Heart right ventricle (tissue), 16 donors: ENCODE measurements at regions not wholly inside any gene's neighbourhood (a gene's known extent, or its start where the extent isn't known, plus 50 kb on each side); places are given as distances from the start of the nearest gene placed in this dataset.

Source experiments
- ATAC-seq, 8 donors: fragments of 200-7000 bp; cut with Tn5 transposase; one replicate each; pipeline ENCODE4 v1.9.1; 2020; ENCODE audit warnings: mild to moderate bottlenecking in 8 of 8, moderate library complexity in 8 of 8, moderate number of reproducible peaks in 1 of 8
- DNase-seq, 2 donors: peaks; one replicate each; pipeline ENCODE4 v3.0.0-alpha.2; 2020
- H3K27ac ChIP-seq, 10 donors: fragments of 200-600 bp; sonication (generic) in 2 of 10; one replicate each; pipeline versions ENCODE4 v1.5.0 to v1.8.0; 2020 to 2022; ENCODE audit warnings: mild to moderate bottlenecking in 3 of 10
- H3K27me3 ChIP-seq, 7 donors: fragments of 200-600 bp; one replicate each; pipeline ENCODE4 v1.8.0; 2021 to 2022; ENCODE audit warnings: mild to moderate bottlenecking in 2 of 7
- H3K36me3 ChIP-seq, 9 donors: fragments of 200-600 bp; sonication (generic) in 1 of 9; one replicate each; pipeline versions ENCODE4 v1.5.0 to v1.8.0; 2020 to 2022; ENCODE audit warnings: mild to moderate bottlenecking in 2 of 9
- H3K4me1 ChIP-seq, 9 donors: fragments of 200-600 bp; sonication (generic) in 1 of 9; one replicate each; pipeline versions ENCODE4 v1.5.0 to v1.8.0; 2020 to 2022; ENCODE audit warnings: mild to moderate bottlenecking in 4 of 9
- H3K4me3 ChIP-seq, 10 donors: fragments of 200-600 bp; sonication (generic) in 2 of 10; one replicate each; pipeline versions ENCODE4 v1.5.0 to v1.8.0; 2020 to 2022; ENCODE audit warnings: mild to moderate bottlenecking in 7 of 10, moderate library complexity in 2 of 10
- H3K9me3 ChIP-seq, 11 donors: fragments of 200-600 bp in 10 of 11; sonication (generic) in 2 of 11; one replicate each; pipeline versions ENCODE4 v1.5.0 to v1.8.0; 2013 to 2022; ENCODE audit warnings: mild to moderate bottlenecking in 2 of 11, control low read depth in 1 of 11, moderate library complexity in 1 of 11
- CTCF ChIP-seq, 9 donors: fragments of 200-600 bp; sonication (generic) in 2 of 9; IDR thresholded peaks; one replicate each; pipeline versions ENCODE4 v1.5.0 to v1.8.0; 2021 to 2022; ENCODE audit warnings: antibody characterized with exemption in 9 of 9, mild to moderate bottlenecking in 5 of 9, moderate library complexity in 1 of 9
- WGBS, 2 donors: extraction: QIAGEN DNeasy Blood & Tissue Kit; methylation state at CpG; one replicate each; pipeline ENCODE4 v1.1.7; 2013; ENCODE audit warnings: inconsistent platforms in 1 of 2; 5-methylcytosine and 5-hydroxymethylcytosine counted together
- intact Hi-C, 10 donors: fragments of 100-400 bp; cut with DNase I; formaldehyde crosslinking; loops; one replicate each; pipeline versions ENCODE4 v1.11.1 to v1.14.2; 2022
- donor health status: Arrhythmogenic right ventricular cardiomyopathy.
- donor health status: ischemic (EF 13 %, LVEDD 7.1; RV severe dilation, severe dysfunction).
- donor health status: healthy with polysubstance abuse.
- donor health status: DM: no; HTN: yes; CAD: no.
- donor health status: DM: no; HTN: no; CAD: no.
- donor health status: ischemic (EF 25% LVEDD 6.9; RV normal size, moderate dysfunction).
- donor health status: ischemic (EF 25% LVEDD 5.7; RV mildly dilated, moderate dysfunction).
- donor health status: healthy.
- donor health status: DM: yes; HTN: yes; CAD: no.
- donor health status: Ischemic cardiomyopathy.
- donor health status: ischemic (EF 35%, LVEDD 5.7; RV mildly dilated, moderate dysfunction).
- donor health status: nonischemic (EF 11% LVEDD 7.7; RV severe dilation, severe dysfunction).
- donor health status: DM: yes; HTN: yes; CAD: no.
- donor health status: PGD.
- donor health status: ischemic (EF 29% LVEDD 5.4; RV normal size, mild dysfunction).
- donor health status: nonischemic (EF 23%, LVEDD 6.1; RV moderate dilation, normal function).

GRCh38 chr12:92237762-92238523, 92.3 kb upstream of the BTG1 start:
- Histone ChIP-seq H3K9me3 (no peaks in the 10 kb centered on the region), H3K27ac (no peak overlapping the region), H3K4me3 (no peak overlapping the region), H3K27me3 (no peaks in the 10 kb centered on the region), H3K4me1 (peaks cover 0 to 24% (median 1%) of the 10 kb centered on the region in 9 donors), H3K36me3 (no peaks in the 10 kb centered on the region)
- WGBS, 2 donors, result 94 to 98% methylated on average over 6 of the region's 6 CpGs
- DNase-seq, result no peak
- intact Hi-C loops, result no loop called here
- no peak for TF ChIP-seq CTCF (IDR thresholded peaks at IDR 0.05)
- ATAC-seq, result no peak

GRCh38 chr12:92237262-92237661, 91.6 kb upstream of the BTG1 start:
- Histone ChIP-seq H3K27me3 (no peaks in the 10 kb centered on the region), H3K4me1 (peaks cover 0 to 24% (median 0%) of the 10 kb centered on the region in 9 donors), H3K36me3 (no peaks in the 10 kb centered on the region), H3K27ac (no peak overlapping the region), H3K4me3 (no peak overlapping the region), H3K9me3 (no peaks in the 10 kb centered on the region)
- DNase-seq (no peak), ATAC-seq (no peak)
- TF ChIP-seq CTCF (IDR thresholded peaks at IDR 0.05), result no peak
- intact Hi-C loops, result no loop called here
- WGBS, 2 donors, result 98 to 100% methylated on average over 1 of the region's 1 CpG

GRCh38 chr12:92235703-92236472, 90.2 kb upstream of the BTG1 start:
- H3K4me3 ChIP-seq, result no peak overlapping the region
- WGBS, 2 donors, result 94% methylated on average over 7 of the region's 7 CpGs
- no peaks in the 10 kb centered on the region for H3K36me3 ChIP-seq
- no peak for DNase-seq
- H3K4me1 ChIP-seq, result peaks cover 0 to 29% (median 0%) of the 10 kb centered on the region in 9 donors
- H3K27ac ChIP-seq, result no peak overlapping the region
- ATAC-seq, result no peak
- intact Hi-C loops, result no loop called here
- no peaks in the 10 kb centered on the region for H3K9me3 ChIP-seq
- no peaks in the 10 kb centered on the region for H3K27me3 ChIP-seq
- no peak for TF ChIP-seq CTCF (IDR thresholded peaks at IDR 0.05)

GRCh38 chr12:92234533-92234932, 88.9 kb upstream of the BTG1 start:
- intact Hi-C loops, result no loop called here
- DNase-seq (no peak), ATAC-seq (no peak)
- Histone ChIP-seq H3K36me3 (no peaks in the 10 kb centered on the region), H3K4me1 (peaks cover 0 to 31% (median 0%) of the 10 kb centered on the region in 9 donors), H3K4me3 (no peak overlapping the region), H3K9me3 (no peaks in the 10 kb centered on the region), H3K27ac (no peak overlapping the region), H3K27me3 (no peaks in the 10 kb centered on the region)
- 94 to 96% methylated on average over 1 of the region's 1 CpG for WGBS, 2 donors
- no peak for TF ChIP-seq CTCF (IDR thresholded peaks at IDR 0.05)
